Smooth muscle cell (in vitro differentiated cells): ENCODE measurements at regions not wholly inside any gene's neighbourhood (a gene's known extent, or its start where the extent isn't known, plus 50 kb on each side); places are given as distances from the start of the nearest gene placed in this dataset.

Experiments used
- DNase-seq: peaks from one replicate; lab custom pipeline; 2025; ENCODE audit not compliant: unreplicated experiment; lab: John Stamatoyannopoulos, UW
- H2AFZ ChIP-seq: fragments of 200-600 bp; sonication (generic); 2 replicates; pipeline ENCODE4 v1.6.0; 2016; ENCODE audit warnings: antibody characterized with exemption, low read depth, mild to moderate bottlenecking
- H3F3A ChIP-seq: fragments of 200-600 bp; sonication (generic); 2 replicates; pipeline ENCODE4 v1.6.0; 2017; ENCODE audit warnings: antibody characterized with exemption, low read depth
- H3K27ac ChIP-seq: fragments of 200-600 bp; sonication (generic); 2 replicates; pipeline ENCODE4 v1.5.1; 2016; ENCODE audit warnings: low read depth, mild to moderate bottlenecking
- H3K27me3 ChIP-seq: fragments of 200-600 bp; sonication (generic); 2 replicates; pipeline ENCODE4 v1.6.1; 2016; ENCODE audit warnings: low read depth, mild to moderate bottlenecking
- H3K36me3 ChIP-seq: fragments of 200-600 bp; sonication (generic); 2 replicates; pipeline ENCODE4 v1.5.1; 2016; ENCODE audit warnings: low read depth
- H3K4me1 ChIP-seq: fragments of 200-600 bp; sonication (generic); 2 replicates; pipeline ENCODE4 v1.5.1; 2016; ENCODE audit warnings: low read depth
- H3K4me2 ChIP-seq: fragments of 200-600 bp; sonication (generic); 2 replicates; pipeline ENCODE4 v1.6.0; 2016; ENCODE audit warnings: mild to moderate bottlenecking
- H3K4me3 ChIP-seq: fragments of 200-600 bp; sonication (generic); 2 replicates; pipeline ENCODE4 v1.5.1; 2016; ENCODE audit warnings: mild to moderate bottlenecking
- H3K79me2 ChIP-seq: fragments of 200-600 bp; sonication (generic); 2 replicates; pipeline ENCODE4 v1.6.0; 2016; ENCODE audit warnings: low read depth, mild to moderate bottlenecking
- H3K9ac ChIP-seq: fragments of 200-600 bp; sonication (generic); 2 replicates; pipeline ENCODE4 v1.6.0; 2016; ENCODE audit warnings: low read depth
- H3K9me3 ChIP-seq: fragments of 200-600 bp; sonication (generic); replicated peaks from 2 replicates; pipeline ENCODE4 v1.5.1; 2016; ENCODE audit warnings: low read depth
- H4K20me1 ChIP-seq: fragments of 200-600 bp; sonication (generic); 2 replicates; pipeline ENCODE4 v1.6.0; 2016; ENCODE audit warnings: low read depth
- CTCF ChIP-seq: fragments of 200-600 bp; sonication (generic); IDR thresholded peaks from 2 replicates; pipeline ENCODE4 v1.5.1; 2017; ENCODE audit warnings: borderline replicate concordance, mild to moderate bottlenecking, antibody characterized with exemption; ENCODE audit not compliant: insufficient read depth, poor library complexity, severe bottlenecking
- WGBS: methylation state at CpG from one replicate; pipeline ENCODE4 v1.1.7; 2016; ENCODE audit warnings: low lambda C conversion rate; 5-methylcytosine and 5-hydroxymethylcytosine counted together

- TF ChIP-seq CTCF, result no peak
- WGBS, result 58% methylated on average over 4 of the region's 4 CpGs
These were observed 465.0 kb upstream of the KLF6 start for GRCh38 chr10:4249841-4250586.

GRCh38 chr10:4247379-4247778, 462.4 kb upstream of the KLF6 start:
- Histone ChIP-seq H3K79me2 (no peaks in the 10 kb centered on the region), H3K4me2 (peak overlapping the region; percentile 12), H3K27ac (peak overlapping the region; percentile 99), H3K27me3 (no peaks in the 10 kb centered on the region), H3K9me3 (no peaks in the 10 kb centered on the region), H4K20me1 (no peaks in the 10 kb centered on the region), H2AFZ (no peak overlapping the region), H3K4me1 (peaks cover 10% of the 10 kb centered on the region), H3K4me3 (no peak overlapping the region), H3K9ac (peak overlapping the region; percentile 70), H3F3A (peaks cover 21% of the 10 kb centered on the region), H3K36me3 (no peaks in the 10 kb centered on the region)
- 76% methylated on average over 5 of the region's 5 CpGs for WGBS
- TF ChIP-seq CTCF, result no peak
- no peak for DNase-seq

More at GRCh38 chr10:4249841-4250586, 465.0 kb upstream of the KLF6 start:
- H3F3A ChIP-seq, result peaks cover 4% of the 10 kb centered on the region
- H3K36me3 ChIP-seq, result no peaks in the 10 kb centered on the region
- H3K27me3 ChIP-seq, result no peaks in the 10 kb centered on the region
- no peak overlapping the region for H2AFZ ChIP-seq
- DNase-seq, result no peak
- no peaks in the 10 kb centered on the region for H4K20me1 ChIP-seq
- peak overlapping the region; percentile 75 for H3K27ac ChIP-seq
- H3K4me2 ChIP-seq, result no peak overlapping the region
- no peaks in the 10 kb centered on the region for H3K9me3 ChIP-seq
- no peaks in the 10 kb centered on the region for H3K4me1 ChIP-seq
- H3K4me3 ChIP-seq, result no peak overlapping the region
- H3K79me2 ChIP-seq, result no peaks in the 10 kb centered on the region
- H3K9ac ChIP-seq, result no peak overlapping the region

- Histone ChIP-seq H3K4me1 (peaks cover 14% of the 10 kb centered on the region), H3K27me3 (no peaks in the 10 kb centered on the region), H3K9me3 (no peaks in the 10 kb centered on the region), H3K4me3 (no peak overlapping the region), H3F3A (peaks cover 25% of the 10 kb centered on the region), H4K20me1 (no peaks in the 10 kb centered on the region), H3K27ac (peak overlapping the region; percentile 99), H3K36me3 (no peaks in the 10 kb centered on the region), H3K9ac (peak overlapping the region; percentile 70), H2AFZ (no peak overlapping the region), H3K79me2 (no peaks in the 10 kb centered on the region), H3K4me2 (peak overlapping the region; percentile 69)
- no peak for DNase-seq
- 6% methylated on average over 4 of the region's 4 CpGs for WGBS
- TF ChIP-seq CTCF, result no peak
These were observed 461.9 kb upstream of the KLF6 start for GRCh38 chr10:4246881-4247358.

GRCh38 chr10:4243651-4244050, 458.6 kb upstream of the KLF6 start:
- 0% methylated on average over 1 of the region's 1 CpG for WGBS
- Histone ChIP-seq H4K20me1 (no peaks in the 10 kb centered on the region), H3K9ac (peak overlapping the region; percentile 94), H3K27ac (peak overlapping the region; percentile 99), H3F3A (peaks cover 41% of the 10 kb centered on the region), H3K4me2 (peak overlapping the region; percentile 85), H2AFZ (no peak overlapping the region), H3K79me2 (no peaks in the 10 kb centered on the region), H3K9me3 (no peaks in the 10 kb centered on the region), H3K4me3 (peak overlapping the region; percentile 35), H3K4me1 (peaks cover 31% of the 10 kb centered on the region), H3K27me3 (no peaks in the 10 kb centered on the region), H3K36me3 (no peaks in the 10 kb centered on the region)
- DNase-seq, result no peak
- no peak for TF ChIP-seq CTCF
